Upper lobe of left lung (tissue), 4 donors: ENCODE measurements at regions not wholly inside any gene's neighbourhood (a gene's known extent, or its start where the extent isn't known, plus 50 kb on each side); places are given as distances from the start of the nearest gene placed in this dataset.

Experiments used
- POLR2A ChIP-seq, 4 donors: fragments of 450-650 bp; IDR thresholded peaks; one replicate each; pipeline ENCODE4 v1.5.1; 2016 to 2017; ENCODE audit warnings: antibody characterized with exemption in 4 of 4, mild to moderate bottlenecking in 2 of 4
- TF ChIP-seq, protein P1 (sequence below), 6 experiments: fragments of 450-650 bp in 4 of 6; fragments of 200-600 bp in 2 of 6; sonication (generic) in 2 of 6; IDR thresholded peaks; one replicate each; pipeline ENCODE4 v1.5.1; 2016 to 2019; ENCODE audit warnings: antibody characterized with exemption in 6 of 6

DNA sequence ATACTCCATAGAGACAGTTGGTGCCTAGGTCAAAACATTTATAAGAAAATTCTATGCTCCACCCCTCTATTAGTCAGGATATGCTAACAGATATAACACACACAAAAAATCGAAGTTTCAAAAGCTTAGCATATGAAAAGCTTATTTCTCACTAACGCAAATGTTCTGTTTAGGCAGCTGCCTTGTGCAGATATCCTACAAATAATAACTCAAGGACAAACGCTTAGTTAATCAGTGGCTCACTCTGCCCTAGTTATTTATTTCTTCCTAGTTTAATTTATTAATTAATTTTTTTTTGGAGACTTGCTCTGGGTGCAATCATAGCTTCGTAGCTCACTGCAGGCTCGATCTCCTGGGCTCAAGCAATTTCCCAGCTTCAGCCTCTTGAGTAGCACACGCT lies 259.7 kb upstream of the GPC6 start:
- TF ChIP-seq POLR2A (IDR thresholded peaks at IDR 0.05), result no peak
- TF ChIP-seq, protein P1, sequence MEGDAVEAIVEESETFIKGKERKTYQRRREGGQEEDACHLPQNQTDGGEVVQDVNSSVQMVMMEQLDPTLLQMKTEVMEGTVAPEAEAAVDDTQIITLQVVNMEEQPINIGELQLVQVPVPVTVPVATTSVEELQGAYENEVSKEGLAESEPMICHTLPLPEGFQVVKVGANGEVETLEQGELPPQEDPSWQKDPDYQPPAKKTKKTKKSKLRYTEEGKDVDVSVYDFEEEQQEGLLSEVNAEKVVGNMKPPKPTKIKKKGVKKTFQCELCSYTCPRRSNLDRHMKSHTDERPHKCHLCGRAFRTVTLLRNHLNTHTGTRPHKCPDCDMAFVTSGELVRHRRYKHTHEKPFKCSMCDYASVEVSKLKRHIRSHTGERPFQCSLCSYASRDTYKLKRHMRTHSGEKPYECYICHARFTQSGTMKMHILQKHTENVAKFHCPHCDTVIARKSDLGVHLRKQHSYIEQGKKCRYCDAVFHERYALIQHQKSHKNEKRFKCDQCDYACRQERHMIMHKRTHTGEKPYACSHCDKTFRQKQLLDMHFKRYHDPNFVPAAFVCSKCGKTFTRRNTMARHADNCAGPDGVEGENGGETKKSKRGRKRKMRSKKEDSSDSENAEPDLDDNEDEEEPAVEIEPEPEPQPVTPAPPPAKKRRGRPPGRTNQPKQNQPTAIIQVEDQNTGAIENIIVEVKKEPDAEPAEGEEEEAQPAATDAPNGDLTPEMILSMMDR (IDR thresholded peaks at IDR 0.05), result no peak
